CD14-positive monocyte (primary cell): ENCODE measurements at regions not wholly inside any gene's neighbourhood (a gene's known extent, or its start where the extent isn't known, plus 50 kb on each side); places are given as distances from the start of the nearest gene placed in this dataset.

Experiments used
- DNase-seq, 3 donors: peaks; one replicate each; pipeline ENCODE4 v3.0.0-alpha.2; 2011 to 2022
- H2AFZ ChIP-seq: 2 replicates; pipeline ENCODE4 v1.6.0; 2012; ENCODE audit warnings: mild to moderate bottlenecking, low read depth, low read length, inconsistent platforms; ENCODE audit not compliant: insufficient read depth, poor library complexity, severe bottlenecking
- H3K27ac ChIP-seq, 2 donors: 1 replicate in 1 of 2; 2 replicates in 1 of 2; pipeline ENCODE4 v1.5.1; 2012 to 2013; ENCODE audit warnings: low read length in 2 of 2, control low read depth in 1 of 2, inconsistent platforms in 1 of 2, low read depth in 1 of 2, mild to moderate bottlenecking in 1 of 2
- H3K27me3 ChIP-seq, 2 donors: one replicate each; pipeline versions ENCODE4 v1.6.0 to v1.6.1; 2011 to 2013; ENCODE audit warnings: low read length in 2 of 2; ENCODE audit not compliant: control insufficient read depth in 2 of 2, insufficient read depth in 2 of 2
- H3K36me3 ChIP-seq, 2 donors: replicated peaks in 1 of 2; 1 replicate in 1 of 2; 2 replicates in 1 of 2; pipeline versions ENCODE4 v1.5.1 to v1.6.1; 2012 to 2013; ENCODE audit warnings: low read length in 2 of 2, control low read depth in 1 of 2, inconsistent platforms in 1 of 2, mild to moderate bottlenecking in 1 of 2; ENCODE audit not compliant: insufficient read depth in 2 of 2, control insufficient read depth in 1 of 2
- H3K4me1 ChIP-seq, 2 donors: 1 replicate in 1 of 2; 2 replicates in 1 of 2; pipeline versions ENCODE4 v1.5.1 to v1.6.1; 2012 to 2013; ENCODE audit warnings: low read length in 2 of 2, control low read depth in 1 of 2, inconsistent platforms in 1 of 2, mild to moderate bottlenecking in 1 of 2, moderate library complexity in 1 of 2; ENCODE audit not compliant: insufficient read depth in 2 of 2, control insufficient read depth in 1 of 2
- H3K4me2 ChIP-seq: replicated peaks from 2 replicates; pipeline ENCODE3; 2012; ENCODE audit warnings: low read length, moderate library complexity, mild to moderate bottlenecking; ENCODE audit not compliant: poor library complexity, severe bottlenecking; ENCODE audit errors: extremely low read depth
- H3K4me3 ChIP-seq, 3 experiments: fragments of 200-600 bp in 1 of 3; sonication (generic) in 1 of 3; replicated peaks in 1 of 3; 1 replicate in 2 of 3; 2 replicates in 1 of 3; pipeline ENCODE4 v1.5.1; 2011 to 2013; ENCODE audit warnings: low read length in 3 of 3, mild to moderate bottlenecking in 3 of 3, control low read depth in 2 of 3, low read depth in 2 of 3, inconsistent platforms in 1 of 3, moderate library complexity in 1 of 3
- H3K79me2 ChIP-seq: 2 replicates; pipeline ENCODE4 v1.6.0; 2012; ENCODE audit warnings: mild to moderate bottlenecking, control low read depth, inconsistent platforms, low read length, moderate library complexity; ENCODE audit not compliant: insufficient read depth
- H3K9ac ChIP-seq: 2 replicates; pipeline ENCODE4 v1.6.0; 2017; ENCODE audit warnings: low read length, mild to moderate bottlenecking; ENCODE audit not compliant: insufficient read depth, poor library complexity, severe bottlenecking
- H3K9me3 ChIP-seq, 2 donors: replicated peaks in 1 of 2; 1 replicate in 1 of 2; 2 replicates in 1 of 2; pipeline versions ENCODE4 v1.5.1 to v1.6.1; 2012 to 2013; ENCODE audit warnings: low read length in 2 of 2, control low read depth in 1 of 2; ENCODE audit not compliant: control insufficient read depth in 1 of 2, insufficient read depth in 1 of 2
- H4K20me1 ChIP-seq: 2 replicates; pipeline ENCODE4 v1.6.0; 2012; ENCODE audit warnings: mild to moderate bottlenecking, low read length, control low read depth, moderate library complexity; ENCODE audit not compliant: insufficient read depth
- H3K27ac Mint-ChIP-seq, 7 donors: one replicate each; pipeline ENCODE4 v1.8.0; 2020; ENCODE audit warnings: mild to moderate bottlenecking in 7 of 7, mixed read lengths in 7 of 7, moderate library complexity in 6 of 7, inconsistent platforms in 2 of 7
- H3K27me3 Mint-ChIP-seq, 3 donors: one replicate each; pipeline ENCODE4 v1.8.0; 2021 to 2022; ENCODE audit warnings: low read depth in 3 of 3, mild to moderate bottlenecking in 3 of 3, mixed read lengths in 3 of 3, moderate library complexity in 3 of 3, inconsistent platforms in 1 of 3
- H3K36me3 Mint-ChIP-seq, 2 donors: one replicate each; pipeline ENCODE4 v1.8.0; 2020; ENCODE audit warnings: mixed read lengths in 2 of 2, inconsistent platforms in 1 of 2, mild to moderate bottlenecking in 1 of 2
- H3K4me1 Mint-ChIP-seq: one replicate; pipeline ENCODE4 v1.8.0; 2020; ENCODE audit warnings: mild to moderate bottlenecking, mixed read lengths
- H3K4me3 Mint-ChIP-seq, 2 donors: one replicate each; pipeline ENCODE4 v1.8.0; 2020; ENCODE audit warnings: mild to moderate bottlenecking in 2 of 2, mixed read lengths in 2 of 2, moderate library complexity in 1 of 2
- H3K9me3 Mint-ChIP-seq, 7 donors: one replicate each; pipeline ENCODE4 v1.8.0; 2020 to 2022; ENCODE audit warnings: mixed read lengths in 7 of 7, mild to moderate bottlenecking in 6 of 7, moderate library complexity in 6 of 7, inconsistent platforms in 2 of 7
- CTCF ChIP-seq: fragments of 200-600 bp; IDR thresholded peaks from one replicate; pipeline ENCODE4 v1.8.0; 2022; ENCODE audit warnings: antibody characterized with exemption, mild to moderate bottlenecking
- WGBS: methylation state at CpG from one replicate; pipeline ENCODE4 v1.1.5; 2013; ENCODE audit warnings: missing lambda C conversion rate; ENCODE audit not compliant: insufficient coverage; 5-methylcytosine and 5-hydroxymethylcytosine counted together
- intact Hi-C, 2 donors: fragments of 100-400 bp; cut with micrococcal nuclease; formaldehyde crosslinking; loops; one replicate each; pipeline versions ENCODE4 v1.15.0 to v1.15.1; 2023

- Histone ChIP-seq H3K4me3 (no peak overlapping the region), H3K4me2 (no peak overlapping the region), H2AFZ (no peak overlapping the region), H3K36me3 (no peaks in the 10 kb centered on the region), H3K79me2 (no peaks in the 10 kb centered on the region), H3K27me3 (no peaks in the 10 kb centered on the region), H3K27ac (no peak overlapping the region), H3K9me3 (peaks cover 0 to 2% of the 10 kb centered on the region in 2 donors), H4K20me1 (no peaks in the 10 kb centered on the region), H3K9ac (no peak overlapping the region), H3K4me1 (no peaks in the 10 kb centered on the region)
- no peak overlapping the region for H3K27ac Mint-ChIP-seq
- no peak overlapping the region for H3K4me3 Mint-ChIP-seq
- H3K27me3 Mint-ChIP-seq, result peaks cover 0 to 2% (median 0%) of the 10 kb centered on the region in 3 donors
- DNase-seq, result no peak
- H3K9me3 Mint-ChIP-seq, result peaks cover 0 to 9% (median 4%) of the 10 kb centered on the region in 7 donors
- intact Hi-C loops, result no loop called here
- no peaks in the 10 kb centered on the region for H3K4me1 Mint-ChIP-seq
- TF ChIP-seq CTCF, result no peak
- WGBS, result no CpG with 5 or more reads among the region's 1 CpG
- H3K36me3 Mint-ChIP-seq, result no peaks in the 10 kb centered on the region
These were observed 700.5 kb upstream of the ARPP21 start for GRCh38 chr3:34938784-34939183.

- DNase-seq, result no peak
- Mint-ChIP-seq H3K36me3 (no peaks in the 10 kb centered on the region), H3K27ac (no peak overlapping the region), H3K27me3 (peaks cover 0 to 2% (median 0%) of the 10 kb centered on the region in 3 donors), H3K4me3 (no peak overlapping the region), H3K9me3 (peaks cover 0 to 4% (median 2%) of the 10 kb centered on the region in 7 donors), H3K4me1 (no peaks in the 10 kb centered on the region)
- Histone ChIP-seq H3K4me2 (no peak overlapping the region), H3K9ac (no peak overlapping the region), H3K27ac (no peak overlapping the region), H3K4me1 (no peaks in the 10 kb centered on the region), H3K4me3 (no peak overlapping the region), H4K20me1 (no peaks in the 10 kb centered on the region), H2AFZ (no peak overlapping the region), H3K27me3 (no peaks in the 10 kb centered on the region), H3K79me2 (no peaks in the 10 kb centered on the region), H3K36me3 (no peaks in the 10 kb centered on the region), H3K9me3 (no peaks in the 10 kb centered on the region)
- intact Hi-C loops, result no loop called here
- TF ChIP-seq CTCF, result no peak
These were observed 697.1 kb upstream of the ARPP21 start for GRCh38 chr3:34942256-34942655.
